K562 (cell line): ENCODE measurements at regions not wholly inside any gene's neighbourhood (a gene's known extent, or its start where the extent isn't known, plus 50 kb on each side); places are given as distances from the start of the nearest gene placed in this dataset.

ENCODE experiments used
- ATAC-seq: fragments of 200-7000 bp; cut with Tn5 transposase; 3 replicates; pipeline ENCODE4 v1.9.1; 2020; ENCODE audit warnings: moderate library complexity
- BruUV-seq: library from RNA; stranded (reverse); fragments of 400-500 nt; replicated peaks from 2 replicates; lab custom pipeline; 2021; lab: Mats Ljungman, UMichigan
- CTCF ChIA-PET: fragments of 300-600 bp; formaldehyde crosslinking; extraction: SDS; loops from one replicate; lab custom pipeline; 2021; ENCODE audit warnings: low intra/inter-chr PET ratio; lab: Yijun Ruan, JAX
- POLR2A ChIA-PET: fragments of 300-600, 350-650 bp; sonication (Branson Sonifier 250); formaldehyde crosslinking; extraction: SDS; loops from one replicate; lab custom pipeline; 2021; ENCODE audit warnings: antibody characterized with exemption, inconsistent platforms; lab: Yijun Ruan, JAX
- DNase-seq, 4 experiments: peaks; one replicate each; pipeline versions ENCODE4 v3.0.0 to v3.0.0-alpha.2; 2011 to 2018; ENCODE audit warnings: low spot score in 3 of 4, mixed read lengths in 3 of 4; ENCODE audit errors: extremely low read depth in 1 of 4
- FAIRE-seq: peaks from 2 replicates; lab custom pipeline; 2011; peaks lifted over from hg19 to GRCh38; lab: Jason Lieb, UNC
- H2AFZ ChIP-seq: 2 replicates; pipeline ENCODE4 v1.6.0; 2011; ENCODE audit warnings: low read depth, low read length, control low read depth, inconsistent platforms
- H3K27ac ChIP-seq: fragments of 200-600 bp; 3 replicates; pipeline ENCODE4 v1.8.0; 2011; ENCODE audit warnings: low read depth, mild to moderate bottlenecking, control low read depth, inconsistent platforms, low read length, moderate library complexity, mixed read lengths; ENCODE audit errors: extremely low read depth
- H3K27me3 ChIP-seq, 2 experiments: fragments of 300-600 bp in 1 of 2; 2 replicates in 1 of 2; 3 replicates in 1 of 2; pipeline versions ENCODE4 v1.6.0 to v1.8.0; 2011; ENCODE audit warnings: inconsistent platforms in 2 of 2, low read length in 2 of 2, mild to moderate bottlenecking in 1 of 2, mixed read lengths in 1 of 2, moderate library complexity in 1 of 2; ENCODE audit not compliant: control insufficient read depth in 2 of 2, insufficient read depth in 2 of 2
- H3K36me3 ChIP-seq: fragments of 300-600 bp; 3 replicates; pipeline ENCODE4 v1.8.0; 2011; ENCODE audit warnings: mild to moderate bottlenecking, low read length, inconsistent platforms; ENCODE audit not compliant: control insufficient read depth, insufficient read depth
- H3K4me1 ChIP-seq, 2 experiments: fragments of 200-600 bp in 1 of 2; replicated peaks in 1 of 2; 2 replicates in 1 of 2; 3 replicates in 1 of 2; pipeline versions ENCODE4 v1.5.1 to v1.8.0; 2011; ENCODE audit warnings: inconsistent platforms in 2 of 2, low read length in 2 of 2, mild to moderate bottlenecking in 1 of 2, mixed read lengths in 1 of 2, moderate library complexity in 1 of 2; ENCODE audit not compliant: control insufficient read depth in 2 of 2, insufficient read depth in 2 of 2
- H3K4me2 ChIP-seq: 2 replicates; pipeline ENCODE4 v1.6.1; 2011; ENCODE audit warnings: low read length, control low read depth, inconsistent platforms, mixed read lengths; ENCODE audit not compliant: insufficient read depth
- H3K4me3 ChIP-seq: fragments of 200-600 bp; sonication (generic), shearing (Covaris generic); 2 replicates; pipeline ENCODE4 v1.5.1; 2016; ENCODE audit warnings: control low read depth, inconsistent platforms
- H3K79me2 ChIP-seq: fragments of 200-600 bp; 3 replicates; pipeline ENCODE4 v1.8.0; 2011; ENCODE audit warnings: low read length, inconsistent platforms; ENCODE audit not compliant: control insufficient read depth, insufficient read depth
- H3K9ac ChIP-seq, 2 experiments: 2 replicates each; pipeline versions ENCODE4 v1.6.0 to v1.6.1; 2011; ENCODE audit warnings: low read depth in 2 of 2, low read length in 2 of 2, control low read depth in 1 of 2, inconsistent platforms in 1 of 2, mild to moderate bottlenecking in 1 of 2, mixed read lengths in 1 of 2; ENCODE audit not compliant: insufficient read depth in 1 of 2
- H3K9me1 ChIP-seq: one replicate; pipeline ENCODE4 v1.6.0; 2011; ENCODE audit warnings: inconsistent platforms, mild to moderate bottlenecking, low read length, moderate library complexity; ENCODE audit not compliant: control insufficient read depth, insufficient read depth
- H3K9me3 ChIP-seq: replicated peaks from 2 replicates; pipeline ENCODE4 v1.5.1; 2011; ENCODE audit warnings: low read depth, low read length, inconsistent platforms; ENCODE audit not compliant: control insufficient read depth, insufficient read depth
- H4K20me1 ChIP-seq: replicated peaks from 2 replicates; pipeline ENCODE4 v1.6.1; 2011; ENCODE audit warnings: low read length, inconsistent platforms, mixed read lengths; ENCODE audit not compliant: control insufficient read depth, insufficient read depth
- FOXO4 ChIP-seq: fragments of 450-650 bp; formaldehyde crosslinking; IDR thresholded peaks from 2 replicates; pipeline ENCODE4 v1.4.0; 2020; ENCODE audit warnings: mild to moderate bottlenecking, moderate library complexity
- MAFK ChIP-seq: IDR thresholded peaks from 2 replicates; pipeline ENCODE4 v1.6.1; 2011; ENCODE audit warnings: low read length, improper control_type of control experiment
- NFYB ChIP-seq: IDR thresholded peaks from 2 replicates; pipeline ENCODE4 v1.6.1; 2011; ENCODE audit warnings: mild to moderate bottlenecking, moderate library complexity; ENCODE audit not compliant: insufficient read length; ENCODE audit errors: extremely low read depth
- RAD21 ChIP-seq, 2 experiments: fragments of 250-450 bp in 1 of 2; fragments of 450-650 bp in 1 of 2; sonication (Bioruptor Pico) in 1 of 2; formaldehyde crosslinking in 1 of 2; IDR thresholded peaks in 1 of 2; conservative IDR thresholded peaks in 1 of 2; 2 replicates each; pipeline versions ENCODE4 v1.4.0 to v1.8.0; 2020 to 2022; ENCODE audit warnings: mild to moderate bottlenecking in 2 of 2, moderate library complexity in 1 of 2
- THRB ChIP-seq: fragments of 450-650 bp; formaldehyde crosslinking; conservative IDR thresholded peaks from 2 replicates; pipeline ENCODE4 v1.4.0; 2022; ENCODE audit warnings: mild to moderate bottlenecking, missing genetic modification characterization
- ZFP30 ChIP-seq: fragments of 250-450 bp; sonication (Bioruptor Pico); IDR thresholded peaks from 2 replicates; pipeline ENCODE4 v1.8.0; 2022; ENCODE audit warnings: moderate library complexity, mild to moderate bottlenecking, inconsistent platforms, borderline replicate concordance
- ZNF124 ChIP-seq: sonication (generic); formaldehyde crosslinking; IDR thresholded peaks from 2 replicates; pipeline ENCODE4 v1.8.1; 2022; ENCODE audit warnings: missing genetic modification reagents
- ZNF740 ChIP-seq, 3 experiments: fragments of 200-800 bp in 1 of 3; sonication (Bioruptor generic) in 1 of 3; sonication (generic) in 1 of 3; formaldehyde crosslinking in 1 of 3; IDR thresholded peaks; 2 replicates each; pipeline versions ENCODE4 v1.6.1 to v1.8.0; 2016 to 2022; ENCODE audit warnings: mild to moderate bottlenecking in 2 of 3, missing compliant biosample characterization in 2 of 3, missing genetic modification characterization in 2 of 3, missing genetic modification reagents in 1 of 3
- ZNF75A ChIP-seq: fragments of 450-650 bp; formaldehyde crosslinking; IDR thresholded peaks from 2 replicates; pipeline ENCODE4 v1.4.0; 2020; ENCODE audit warnings: mild to moderate bottlenecking
- WGBS: fragments of 100-300 bp; shearing (Covaris generic); methylation state at CpG from one replicate; pipeline ENCODE4 v1.1.6; 2016; ENCODE audit warnings: low coverage, mixed read lengths; ENCODE audit not compliant: insufficient coverage; ENCODE audit errors: missing lambda C conversion rate; 5-methylcytosine and 5-hydroxymethylcytosine counted together
- in situ Hi-C: fragments of 300-500 bp; cut with MboI; formaldehyde crosslinking; loops from 4 replicates; pipeline ENCODE4 v1.15.0; 2018; ENCODE audit warnings: inconsistent platforms, mixed read lengths
- intact Hi-C: fragments of 100-400 bp; cut with micrococcal nuclease; formaldehyde crosslinking; loops from 2 replicates; pipeline ENCODE4 v1.14.2; 2022
- TF ChIP-seq, protein P1 (sequence below), 2 experiments: fragments of 450-650 bp in 1 of 2; sonication (generic) in 1 of 2; formaldehyde crosslinking in 1 of 2; IDR thresholded peaks in 1 of 2; conservative IDR thresholded peaks in 1 of 2; 2 replicates each; pipeline versions ENCODE4 v1.6.1 to v1.8.1; 2016 to 2023; ENCODE audit warnings: mild to moderate bottlenecking in 2 of 2, moderate library complexity in 2 of 2, inconsistent platforms in 1 of 2, missing genetic modification reagents in 1 of 2

DNA sequence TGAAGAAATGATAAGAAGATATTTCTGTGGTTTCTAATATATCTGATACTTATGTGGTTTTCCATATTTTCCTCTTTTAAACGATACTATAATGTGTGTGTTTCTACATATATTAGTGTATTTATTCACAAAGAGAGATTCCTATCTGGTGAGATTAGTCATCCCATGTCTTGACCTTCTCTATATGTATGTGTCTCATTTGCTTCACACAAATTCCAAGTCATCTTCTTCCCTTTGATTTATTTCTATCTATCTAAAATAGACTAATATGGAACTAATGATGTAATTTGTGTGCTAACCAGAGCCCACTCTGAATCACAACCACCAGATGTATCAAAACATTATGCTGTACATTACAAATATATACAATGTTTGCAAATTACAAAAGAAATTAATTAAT is 154.7 kb upstream of the KCNMB2 start (continued):
- TF ChIP-seq RAD21 (CRISPR knock-in tag; conservative IDR thresholded peaks at IDR 0.05 in 1 of 2, IDR thresholded peaks at IDR 0.05 in 1 of 2) (no peak), MAFK (no peak), NFYB (no peak), THRB (CRISPR knock-in tag) (no peak)
- TF ChIP-seq, all 486 proteins: peak for 0

GRCh38 chr3:178381971-178382448 is 154.2 kb upstream of the KCNMB2 start:
- no peaks in the 10 kb centered on the region for H4K20me1 ChIP-seq
- no peaks in the 10 kb centered on the region for H3K27me3 ChIP-seq
- FAIRE-seq (no peak), DNase-seq (no peak), ATAC-seq (no peak)
- in situ Hi-C loops (no loop called here), intact Hi-C loops (loop anchor here (10.0 kb wide), 2 partner anchors 1317 to 1447 kb away; no protein-coding TSS in a partner anchor)
- H3K4me1 ChIP-seq: no peaks in the 10 kb centered on the region; a peak in 1 of 5 replicates
- no peaks in the 10 kb centered on the region for H3K36me3 ChIP-seq
- ChIA-PET CTCF (no interaction called here), POLR2A (no interaction called here)
- H3K27ac ChIP-seq: no peak overlapping the region
- WGBS: 0% methylated on average over 1 of the region's 1 CpG
- no peak overlapping the region for H2AFZ ChIP-seq
- no peaks in the 10 kb centered on the region for H3K9me1 ChIP-seq
- H3K4me2 ChIP-seq: no peak overlapping the region
- no peak overlapping the region for H3K9ac ChIP-seq
- no peaks in the 10 kb centered on the region for H3K79me2 ChIP-seq
- no peaks in the 10 kb centered on the region for H3K9me3 ChIP-seq
- H3K4me3 ChIP-seq: no peak overlapping the region
- TF ChIP-seq, protein P1, sequence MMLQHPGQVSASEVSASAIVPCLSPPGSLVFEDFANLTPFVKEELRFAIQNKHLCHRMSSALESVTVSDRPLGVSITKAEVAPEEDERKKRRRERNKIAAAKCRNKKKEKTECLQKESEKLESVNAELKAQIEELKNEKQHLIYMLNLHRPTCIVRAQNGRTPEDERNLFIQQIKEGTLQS (IDR thresholded peaks at IDR 0.05): no peak
- TF ChIP-seq, protein P1 (CRISPR knock-in tag; conservative IDR thresholded peaks at IDR 0.05): no peak
- TF ChIP-seq ZFP30 (CRISPR knock-in tag): no peak
- TF ChIP-seq ZNF124 (CRISPR knock-in tag): no peak
- TF ChIP-seq ZNF740 (CRISPR knock-in tag; IDR thresholded peaks at IDR 0.05): no peak
- TF ChIP-seq ZNF740 (tag; IDR thresholded peaks at IDR 0.05): no peak
- TF ChIP-seq FOXO4 (CRISPR knock-in tag): no peak
- no peak for TF ChIP-seq ZNF75A
- BruUV-seq: no TSS peak
